ENCODE measurements at regions not wholly inside any gene's neighbourhood (a gene's known extent, or its start where the extent isn't known, plus 50 kb on each side); places are given as distances from the start of the nearest gene placed in this dataset.
"Not testable (repeated sequence)": the region's sequence is repeated elsewhere in the genome, so short reads cannot be mapped to it uniquely, and the experiment has no call there.

- no TSS peak for BruUV-seq (replicated peaks)
Observed at GRCh38 chr6:10312445-10312844, 102.4 kb downstream of the TFAP2A start.

GRCh38 chr6:10311546-10312405, 103.1 kb downstream of the TFAP2A start:
- FAIRE-seq, CTCF ChIA-PET: not testable (repeated sequence)

More at GRCh38 chr6:10312445-10312844, 102.4 kb downstream of the TFAP2A start:
- intact Hi-C loops (cut with micrococcal nuclease) (no loop called here), dilution Hi-C loops (cut with MboI; ENCODE audit: extremely low pct_ligation_motif_present, low sequenced_read_pairs) (no loop called here)
- TF ChIP-seq JUN (IDR thresholded peaks at IDR 0.05; ENCODE audit: borderline replicate concordance, insufficient read depth, insufficient read length, low read depth) (no peak), GATA2 (IDR thresholded peaks at IDR 0.05; ENCODE audit: insufficient read depth, insufficient read length, low read depth, low read length) (no peak), MAX (IDR thresholded peaks at IDR 0.05; ENCODE audit: insufficient read depth, insufficient read length) (no peak), FOS (IDR thresholded peaks at IDR 0.05; ENCODE audit: borderline replicate concordance, insufficient read depth, low read length) (no peak), CTCF (IDR thresholded peaks at IDR 0.05; ENCODE audit: extremely low read depth in 1 of 2, insufficient read depth in 1 of 2, low read depth in 1 of 2, low read length in 2 of 2) (no peak)
- H3K9me3 ChIP-seq (replicated peaks; ENCODE audit: control insufficient read depth, insufficient read depth, low read length), result no peaks in the 10 kb centered on the region
- no peaks in the 10 kb centered on the region for H3K4me1 ChIP-seq (ENCODE audit: control insufficient read depth, extremely low read depth, insufficient read depth, low read length)
- H4K20me1 ChIP-seq (replicated peaks; ENCODE audit: control insufficient read depth, extremely low read depth, insufficient read depth, low read length), result no peaks in the 10 kb centered on the region
- no peak overlapping the region for H3K4me2 ChIP-seq (ENCODE audit: insufficient read depth, low read length)
- DNase-seq (ENCODE audit: low read depth, low spot score) (no peak), FAIRE-seq (no peak)
- no peak overlapping the region for H3K9ac ChIP-seq (replicated peaks; ENCODE audit: extremely low read depth, insufficient read depth, low read length)
- POLR2A ChIA-PET, result no interaction called here
- CTCF ChIA-PET, result no interaction called here
- H3K79me2 ChIP-seq (ENCODE audit: control insufficient read depth, insufficient read depth, low read length), result no peaks in the 10 kb centered on the region
- H2AFZ ChIP-seq (ENCODE audit: low read depth, low read length), result no peak overlapping the region
- H3K36me3 ChIP-seq (ENCODE audit: control insufficient read depth in 2 of 2, extremely low read depth in 1 of 2, insufficient read depth in 2 of 2, low read length in 2 of 2), result no peaks in the 10 kb centered on the region
- H3K27me3 ChIP-seq (ENCODE audit: control insufficient read depth in 2 of 2, insufficient read depth in 2 of 2, low read length in 2 of 2), result no peaks in the 10 kb centered on the region
- H3K4me3 ChIP-seq (replicated peaks in 1 of 3; ENCODE audit: insufficient read depth in 1 of 3, low read depth in 1 of 3, low read length in 3 of 3), result no peak overlapping the region
- no peak overlapping the region for H3K27ac ChIP-seq (ENCODE audit: insufficient read depth, low read depth, low read length)
- H3K9me1 ChIP-seq (replicated peaks; ENCODE audit: control insufficient read depth, extremely low read depth, insufficient read depth, low read length), result no peaks in the 10 kb centered on the region

More at GRCh38 chr6:10311546-10312405, 103.1 kb downstream of the TFAP2A start:
- H3K27ac ChIP-seq (ENCODE audit: insufficient read depth, low read depth, low read length); intact Hi-C loops (cut with micrococcal nuclease); H4K20me1 ChIP-seq (replicated peaks; ENCODE audit: control insufficient read depth, extremely low read depth, insufficient read depth, low read length); H3K27me3 ChIP-seq (ENCODE audit: control insufficient read depth in 2 of 2, insufficient read depth in 2 of 2, low read length in 2 of 2); H3K4me2 ChIP-seq (ENCODE audit: insufficient read depth, low read length); dilution Hi-C loops (cut with MboI; ENCODE audit: extremely low pct_ligation_motif_present, low sequenced_read_pairs); H3K9me3 ChIP-seq (replicated peaks; ENCODE audit: control insufficient read depth, insufficient read depth, low read length); BruUV-seq (replicated peaks); POLR2A ChIA-PET; H3K9me1 ChIP-seq (replicated peaks; ENCODE audit: control insufficient read depth, extremely low read depth, insufficient read depth, low read length); H3K9ac ChIP-seq (replicated peaks; ENCODE audit: extremely low read depth, insufficient read depth, low read length); H3K36me3 ChIP-seq (ENCODE audit: control insufficient read depth in 2 of 2, extremely low read depth in 1 of 2, insufficient read depth in 2 of 2, low read length in 2 of 2); H3K4me3 ChIP-seq (replicated peaks in 1 of 3; ENCODE audit: insufficient read depth in 1 of 3, low read depth in 1 of 3, low read length in 3 of 3); H2AFZ ChIP-seq (ENCODE audit: low read depth, low read length); H3K4me1 ChIP-seq (ENCODE audit: control insufficient read depth, extremely low read depth, insufficient read depth, low read length); DNase-seq (ENCODE audit: low read depth, low spot score); H3K79me2 ChIP-seq (ENCODE audit: control insufficient read depth, insufficient read depth, low read length): not testable (repeated sequence)
